ENCODE measurements at regions not wholly inside any gene's neighbourhood (a gene's known extent, or its start where the extent isn't known, plus 50 kb on each side); places are given as distances from the start of the nearest gene placed in this dataset.

DNA sequence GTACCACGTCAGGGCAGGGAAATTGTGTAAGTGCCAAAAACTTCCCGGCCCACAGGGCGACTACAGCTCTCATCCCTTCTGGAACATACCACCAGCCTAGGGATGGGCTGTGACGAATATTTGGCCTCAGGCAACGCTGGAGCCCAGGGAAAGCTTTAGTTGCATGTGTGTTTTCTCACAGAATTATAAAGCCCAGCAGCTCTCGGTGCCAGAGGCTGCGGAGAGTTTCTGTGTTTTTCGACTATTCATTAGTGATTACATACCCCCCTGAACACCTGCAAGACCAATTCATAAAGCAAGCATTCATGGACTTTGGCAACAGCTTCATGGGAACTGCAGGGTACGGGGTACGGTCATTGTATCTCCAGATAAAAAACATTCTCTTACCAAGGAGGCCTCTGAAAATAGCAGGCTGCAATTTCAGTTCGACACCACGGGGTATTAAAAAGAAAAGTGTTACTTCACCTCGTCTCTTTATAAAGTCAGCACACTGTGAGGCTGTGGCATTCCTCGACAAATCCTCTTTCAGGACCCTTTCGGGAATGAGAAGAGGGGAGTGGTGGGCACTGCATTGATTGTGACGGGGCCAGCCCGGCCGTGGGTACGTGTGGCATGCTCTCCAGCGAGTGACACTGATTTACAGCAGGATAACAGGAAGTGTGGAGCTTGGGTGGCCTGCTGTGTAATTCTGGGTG, 243.6 kb upstream of the SORL1-AS1 start:
- DNase-seq (ENCODE audit: low read depth, low spot score), result peak; percentile 40

DNA sequence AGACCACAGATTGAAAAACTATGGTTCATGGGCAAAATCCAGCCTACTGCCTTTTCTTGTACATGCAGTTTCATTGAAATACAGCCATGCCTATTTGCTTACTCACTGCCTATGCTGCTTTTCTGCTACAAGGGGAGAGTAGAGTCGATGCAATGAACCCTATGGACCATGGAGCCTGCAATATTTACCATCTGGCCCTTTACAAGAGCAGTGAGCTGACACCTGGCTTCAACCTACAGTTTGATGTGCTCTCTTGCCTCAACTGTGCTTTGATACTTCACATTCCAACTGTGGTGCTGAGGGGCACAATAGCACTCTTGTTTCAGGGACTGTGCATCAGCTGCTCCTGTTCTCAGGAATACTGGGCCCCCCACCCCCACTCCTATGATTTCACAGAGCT, 239.5 kb upstream of the SORL1-AS1 start:
- no peak for DNase-seq (ENCODE audit: low read depth, low spot score)

DNA sequence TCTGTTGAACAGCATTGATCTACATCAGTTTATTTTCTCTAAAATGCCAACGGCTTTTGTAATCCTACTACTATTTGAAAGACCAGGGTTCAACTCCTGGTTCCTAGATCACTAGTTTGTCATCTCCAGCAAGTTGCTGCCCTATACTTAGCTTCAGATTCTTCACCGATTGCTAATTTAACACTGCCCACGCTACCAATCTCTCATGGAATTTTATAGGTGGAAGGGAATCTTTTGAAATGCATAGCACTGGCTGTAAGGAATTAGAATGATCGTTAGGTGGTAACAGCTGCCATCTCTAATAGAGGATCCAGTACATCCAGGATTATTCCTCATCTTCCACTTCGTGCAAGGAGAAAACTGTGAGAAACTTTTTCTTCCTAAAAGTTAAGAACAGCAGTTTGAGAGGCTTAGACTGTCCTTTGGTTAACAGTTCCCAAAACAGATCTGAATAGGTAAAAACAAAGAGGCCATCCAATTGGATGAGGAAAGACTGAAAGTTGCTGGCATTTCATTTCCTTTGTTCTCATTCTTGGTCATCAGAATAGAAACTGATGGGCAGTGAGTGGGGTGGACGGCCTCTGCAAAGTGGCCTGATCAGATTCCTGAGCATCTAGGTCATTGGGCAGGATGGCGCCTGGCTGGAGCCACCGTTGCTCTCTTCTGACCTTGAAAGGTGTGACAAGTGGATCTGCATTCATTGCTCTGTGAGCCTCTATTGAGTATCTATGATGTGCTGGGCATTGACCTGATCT, 236.3 kb upstream of the SORL1-AS1 start:
- DNase-seq (ENCODE audit: low read depth, low spot score), result peak; percentile 73

DNA sequence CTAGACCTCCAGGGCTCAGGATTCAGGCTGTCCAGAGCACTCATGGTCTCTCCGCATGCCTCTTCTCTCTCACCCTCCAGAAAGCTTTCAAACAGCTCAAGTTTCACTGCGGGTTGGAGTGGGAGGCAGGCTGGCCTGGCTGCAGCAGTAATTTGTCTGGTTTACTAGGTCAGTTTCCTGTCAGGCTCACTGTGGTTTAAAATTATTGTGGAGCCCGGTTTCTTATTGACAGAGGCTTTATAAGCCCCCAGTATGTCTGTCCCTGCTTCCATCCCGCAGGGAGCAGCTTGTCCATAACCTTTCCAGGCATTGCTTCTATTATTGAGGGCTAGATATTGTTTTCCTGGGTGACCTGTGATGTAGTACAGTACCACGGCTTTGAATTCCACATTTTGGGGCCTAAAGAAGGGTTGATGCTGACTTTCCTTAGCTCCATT, 235.3 kb upstream of the SORL1-AS1 start:
- peak; percentile 55 for DNase-seq (ENCODE audit: low read depth, low spot score)

DNA sequence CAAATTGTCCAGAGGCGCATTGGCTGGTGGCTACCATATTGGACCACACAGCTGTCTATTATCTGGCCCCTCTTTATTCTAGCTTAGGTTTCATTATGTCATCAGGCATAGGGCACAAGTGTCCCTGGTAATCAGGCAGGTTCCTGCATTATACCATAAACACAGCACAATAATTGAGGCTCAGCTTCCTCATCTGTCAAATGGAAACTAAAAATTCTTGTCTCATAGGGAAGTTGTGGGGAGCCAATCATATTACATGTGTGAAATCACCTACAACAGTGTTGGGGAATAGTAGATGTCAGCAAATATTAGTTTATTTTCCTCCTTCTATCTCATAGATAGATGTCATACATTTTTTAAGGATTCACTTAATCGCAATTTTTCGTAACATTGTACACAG, 231.0 kb upstream of the SORL1-AS1 start:
- no peak for DNase-seq (ENCODE audit: low read depth, low spot score)
